Stomach (tissue), 4 donors: ENCODE measurements at regions not wholly inside any gene's neighbourhood (a gene's known extent, or its start where the extent isn't known, plus 50 kb on each side); places are given as distances from the start of the nearest gene placed in this dataset.

ENCODE experiments used
- POLR2A ChIP-seq, 4 donors: fragments of 450-650 bp; IDR thresholded peaks; one replicate each; pipeline ENCODE4 v1.6.1; 2016; ENCODE audit warnings: antibody characterized with exemption in 4 of 4, control low read depth in 2 of 4, mild to moderate bottlenecking in 1 of 4, moderate library complexity in 1 of 4
- POLR2AphosphoS5 ChIP-seq, 3 donors: sonication (generic); formaldehyde crosslinking; IDR thresholded peaks; one replicate each; pipeline ENCODE4 v1.6.1; 2016; ENCODE audit warnings: antibody characterized with exemption in 3 of 3

DNA sequence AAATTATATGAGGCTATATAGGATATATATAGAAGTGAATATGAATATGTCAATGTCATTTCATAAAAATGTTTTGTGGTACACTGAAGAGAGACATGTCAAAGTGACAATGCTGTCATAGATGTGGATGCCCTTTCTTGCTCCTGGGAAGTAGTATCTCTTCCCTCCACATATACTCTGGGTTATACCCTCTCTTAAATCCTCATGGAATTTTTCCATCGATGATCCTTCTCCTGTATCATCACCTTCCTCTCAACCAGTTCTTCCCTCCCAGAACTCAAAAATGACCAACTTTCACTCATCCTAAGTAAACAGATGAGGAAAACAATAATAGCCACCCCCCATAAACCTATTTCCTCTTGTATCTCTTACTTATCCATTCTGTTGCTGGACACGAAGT is 351.5 kb downstream of the USP25 start:
- TF ChIP-seq POLR2AphosphoS5 (IDR thresholded peaks at IDR 0.05), result no peak
- no peak for TF ChIP-seq POLR2A (IDR thresholded peaks at IDR 0.05)
